Posterior vena cava (tissue), 2 donors: ENCODE measurements at regions not wholly inside any gene's neighbourhood (a gene's known extent, or its start where the extent isn't known, plus 50 kb on each side); places are given as distances from the start of the nearest gene placed in this dataset.

Experiments used
- DNase-seq: peaks from one replicate; pipeline ENCODE4 v3.0.0-alpha.2; 2020; ENCODE audit warnings: low spot score
- intact Hi-C, 2 donors: fragments of 100-400 bp; cut with DNase I; formaldehyde crosslinking; loops; one replicate each; pipeline versions ENCODE4 v1.14.1 to v1.14.2; 2022 to 2023
- donor health status: DM: yes; HTN: yes; CAD: no.
- donor health status: DM: yes; HTN: yes; CAD: no.

DNA sequence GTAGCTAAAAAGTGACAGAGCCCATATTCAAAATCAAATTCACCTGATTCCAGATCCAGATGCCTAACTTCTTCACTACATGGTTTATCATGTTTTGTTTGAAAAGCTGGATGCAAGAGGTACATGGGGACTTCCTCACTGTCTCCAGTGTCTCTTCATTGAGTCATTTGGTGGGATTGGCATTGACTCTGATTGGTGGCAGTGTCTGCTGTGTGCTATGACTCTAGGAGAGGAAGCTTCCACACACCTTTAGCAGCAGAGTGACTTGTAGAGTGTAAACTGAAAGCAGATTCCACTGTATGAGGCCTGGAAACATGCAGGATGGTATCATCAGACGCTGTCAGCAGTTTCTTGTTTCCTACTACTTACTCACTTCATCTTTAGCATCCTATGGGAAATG lies 250.9 kb upstream of the SEMA6A start:
- DNase-seq, result no peak
- intact Hi-C loops, result no loop called here

DNA sequence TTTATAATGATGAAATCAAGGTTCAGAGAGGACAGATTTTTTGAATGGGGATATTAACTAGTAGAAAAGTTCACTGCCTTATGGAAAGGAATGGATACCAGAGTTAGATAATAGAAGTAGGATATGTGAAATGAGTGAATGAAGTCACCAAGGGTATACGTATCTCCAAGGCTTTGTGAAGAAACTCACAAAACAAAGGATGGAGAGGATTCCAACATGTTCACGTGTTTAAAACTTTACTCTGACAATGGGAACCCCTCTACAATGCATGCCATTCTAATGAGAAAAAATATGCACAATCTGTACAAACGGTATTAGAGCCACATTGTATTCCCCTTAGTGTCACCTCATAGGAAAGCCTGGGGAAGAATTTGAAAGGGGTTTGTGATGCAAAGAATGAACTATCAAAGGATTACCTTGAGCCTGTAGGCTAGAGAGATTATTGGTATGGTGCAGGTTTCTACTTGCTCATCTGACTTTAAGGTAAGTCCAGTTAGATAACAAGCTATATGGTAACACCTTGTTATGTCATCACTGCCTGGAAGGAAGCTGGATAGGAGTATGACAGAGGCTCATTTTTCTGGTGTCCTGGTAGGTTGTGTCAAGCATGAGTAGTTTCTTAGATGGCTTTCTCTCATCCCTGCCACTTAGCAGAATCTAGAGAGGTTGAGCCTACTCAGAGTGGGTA lies 250.3 kb upstream of the SEMA6A start:
- DNase-seq, result no peak
- intact Hi-C loops, result no loop called here

DNA sequence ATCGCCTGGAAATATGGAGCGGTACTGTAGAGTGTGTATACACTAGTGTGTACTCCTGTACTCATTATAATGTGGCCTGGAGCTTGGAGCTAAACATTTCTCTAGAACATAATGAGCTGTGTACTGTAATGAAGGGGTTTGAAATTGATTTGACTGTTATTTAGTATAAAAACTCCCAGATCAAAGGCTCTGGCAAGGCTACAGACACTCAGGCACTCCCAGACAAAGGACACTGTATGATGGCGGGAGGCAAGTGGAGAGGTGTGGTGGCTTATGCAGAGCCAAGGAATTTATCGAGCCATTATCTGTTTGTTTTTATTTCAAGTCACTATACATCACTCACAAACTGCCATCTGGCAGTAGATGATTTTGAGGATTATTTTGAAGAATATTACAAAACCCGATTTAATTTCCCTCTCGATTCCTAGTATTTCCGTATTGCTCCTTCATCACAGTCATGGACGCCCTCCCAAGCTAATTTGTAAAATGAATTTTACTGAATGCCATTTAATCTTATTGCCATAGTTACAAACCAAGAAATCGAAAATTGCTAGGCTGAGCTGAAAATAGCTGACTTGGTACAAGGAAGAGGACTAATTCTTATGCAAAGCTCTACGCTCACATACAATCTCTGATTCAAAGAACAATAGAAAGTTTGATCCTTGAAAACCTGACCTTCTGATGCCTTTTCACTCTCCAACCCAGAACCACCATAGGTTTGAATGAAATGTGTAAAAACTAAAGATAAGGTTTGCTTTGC lies 240.2 kb upstream of the SEMA6A start:
- intact Hi-C loops, result no loop called here
- no peak for DNase-seq

DNA sequence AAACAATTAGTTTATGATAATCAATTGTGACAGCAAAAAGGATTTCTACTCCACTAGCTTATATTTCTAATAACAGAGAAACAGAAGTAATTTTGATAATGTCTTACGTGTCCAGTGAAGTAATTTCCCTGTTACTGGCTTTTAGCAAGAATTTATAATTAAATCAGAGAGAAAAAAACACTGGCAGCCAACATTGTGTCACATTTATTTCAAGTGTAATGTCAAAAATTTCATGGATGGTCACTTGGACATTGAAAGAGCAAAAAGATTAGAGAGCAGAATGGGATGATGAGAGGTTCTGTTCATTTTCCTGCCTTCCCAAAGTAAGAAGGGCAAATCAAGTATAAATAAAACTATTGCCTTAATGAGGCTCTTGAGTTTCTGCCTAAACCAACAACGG lies 239.3 kb upstream of the SEMA6A start:
- no peak for DNase-seq
- intact Hi-C loops, result no loop called here

DNA sequence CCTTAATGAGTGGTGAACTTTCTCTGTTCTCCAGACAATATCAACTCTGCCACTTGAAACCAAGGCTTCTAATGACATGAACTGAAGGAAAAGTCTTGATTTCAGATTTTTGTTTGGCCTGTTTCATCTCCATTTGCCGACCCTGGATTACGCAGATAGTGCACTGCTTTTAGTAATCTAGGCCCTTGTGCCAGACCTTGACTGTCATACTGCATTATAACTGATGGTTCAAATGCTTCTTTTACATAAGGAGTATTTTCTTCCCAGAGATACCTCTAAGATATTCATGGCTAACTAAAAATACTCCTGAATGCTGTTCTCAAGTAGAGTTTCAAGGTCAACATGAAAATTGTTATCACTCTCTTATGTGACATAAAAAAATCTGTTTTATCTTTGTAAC lies 238.7 kb upstream of the SEMA6A start:
- DNase-seq, result no peak
- intact Hi-C loops, result no loop called here

DNA sequence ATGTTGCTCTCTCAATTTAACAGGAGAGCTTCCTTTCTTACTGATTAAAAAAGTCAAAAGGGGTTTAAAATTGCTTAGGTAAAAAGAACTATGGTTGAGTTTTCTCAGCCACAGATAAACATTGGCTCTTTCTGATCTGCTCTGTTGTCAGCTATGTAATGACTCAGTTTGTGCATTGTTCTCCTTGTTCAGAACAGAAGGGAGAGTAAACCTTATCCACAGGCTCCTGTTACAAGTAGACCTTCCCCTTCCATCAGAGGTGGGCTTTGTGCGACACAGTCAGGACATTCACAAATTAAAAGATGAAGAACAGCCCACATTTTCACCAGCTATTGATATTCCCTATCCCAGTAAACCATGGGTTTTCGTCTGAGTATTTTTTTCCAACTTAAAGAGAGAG lies 236.3 kb upstream of the SEMA6A start:
- intact Hi-C loops, result no loop called here
- DNase-seq, result no peak

DNA sequence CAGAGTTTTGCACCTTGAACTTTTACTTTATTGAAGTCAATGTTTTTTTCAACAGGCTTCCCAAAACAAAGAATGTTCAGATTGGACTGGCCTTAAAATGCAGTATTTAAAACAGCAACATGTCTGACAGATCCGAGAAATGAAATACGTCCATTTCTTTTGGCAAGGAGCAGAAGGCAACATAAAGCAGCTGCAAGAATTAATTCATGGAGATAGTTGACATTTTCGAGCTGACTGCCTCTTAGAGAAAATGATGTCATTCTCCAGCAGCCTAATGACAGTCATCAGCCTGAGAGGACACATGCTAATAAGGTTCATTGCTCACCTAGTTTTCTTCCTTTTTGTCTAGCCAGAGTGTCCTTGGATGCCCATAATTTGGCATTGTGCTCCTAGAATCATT lies 232.2 kb upstream of the SEMA6A start:
- DNase-seq, result no peak
- intact Hi-C loops, result no loop called here

DNA sequence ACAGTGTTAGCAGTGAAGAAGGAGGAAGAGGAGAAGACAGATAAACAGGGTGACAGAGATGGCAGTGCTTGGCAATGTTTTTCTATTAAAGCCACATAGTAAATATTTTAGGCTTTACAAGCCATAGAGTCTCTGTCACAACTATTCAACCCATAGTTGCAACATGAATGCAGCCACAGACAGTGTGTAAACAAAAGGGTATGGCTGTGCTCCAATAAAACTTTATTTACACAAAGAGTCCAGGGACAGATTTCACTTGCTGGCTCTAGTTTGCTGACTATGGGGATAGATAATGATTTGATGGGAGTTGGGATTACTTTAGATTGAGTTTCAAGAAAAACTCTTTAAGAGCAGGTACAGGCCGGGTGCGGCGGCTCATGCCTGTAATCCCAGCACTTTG lies 224.8 kb upstream of the SEMA6A start:
- intact Hi-C loops, result loop anchor here in 1 of 2 donors (5.0 kb wide), 1 partner anchor 387 kb away; no protein-coding TSS in a partner anchor
- DNase-seq, result no peak

DNA sequence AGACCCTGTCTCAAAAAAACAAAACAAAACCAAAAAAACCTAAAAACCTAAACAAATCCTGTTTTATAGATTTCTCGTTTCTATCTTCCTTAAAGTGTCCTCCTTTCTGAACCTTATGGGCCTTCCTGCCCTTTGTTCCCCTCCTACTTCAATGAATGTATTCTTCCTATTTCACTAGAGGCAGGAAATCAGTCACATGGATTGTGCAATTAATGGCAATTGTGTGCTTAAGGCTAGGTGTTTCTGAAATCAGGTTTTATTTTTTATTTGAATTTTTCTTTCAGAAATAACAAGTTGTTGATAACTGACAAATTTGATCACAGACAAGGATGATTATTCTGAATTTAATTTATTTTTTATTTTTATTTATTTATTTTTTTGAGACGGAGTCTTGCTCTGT lies 220.6 kb upstream of the SEMA6A start:
- DNase-seq, result no peak
- intact Hi-C loops, result loop anchor here in 1 of 2 donors (5.0 kb wide), 1 partner anchor 383 kb away; no protein-coding TSS in a partner anchor

DNA sequence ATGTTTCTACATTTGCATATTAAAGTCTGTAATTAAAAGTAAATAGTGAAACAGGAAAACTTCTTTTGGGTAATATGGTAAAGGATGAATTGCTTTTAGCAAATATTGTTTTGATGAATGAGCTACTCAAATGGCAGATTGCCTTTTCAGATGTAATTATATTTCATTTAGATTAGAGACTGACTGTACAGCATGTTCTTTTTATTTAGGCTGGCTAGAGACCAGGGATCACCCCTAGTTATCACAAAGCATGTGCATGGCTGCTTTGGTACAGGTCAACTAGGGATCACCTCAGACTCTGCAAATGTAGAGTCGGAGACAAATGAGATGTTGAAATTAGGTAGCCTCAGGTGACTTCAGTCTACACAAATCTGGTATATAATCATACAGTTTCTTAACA lies 214.9 kb upstream of the SEMA6A start:
- DNase-seq, result no peak
- intact Hi-C loops, result loop anchor here in 1 of 2 donors (5.0 kb wide), 1 partner anchor 48 kb away; no protein-coding TSS in a partner anchor

DNA sequence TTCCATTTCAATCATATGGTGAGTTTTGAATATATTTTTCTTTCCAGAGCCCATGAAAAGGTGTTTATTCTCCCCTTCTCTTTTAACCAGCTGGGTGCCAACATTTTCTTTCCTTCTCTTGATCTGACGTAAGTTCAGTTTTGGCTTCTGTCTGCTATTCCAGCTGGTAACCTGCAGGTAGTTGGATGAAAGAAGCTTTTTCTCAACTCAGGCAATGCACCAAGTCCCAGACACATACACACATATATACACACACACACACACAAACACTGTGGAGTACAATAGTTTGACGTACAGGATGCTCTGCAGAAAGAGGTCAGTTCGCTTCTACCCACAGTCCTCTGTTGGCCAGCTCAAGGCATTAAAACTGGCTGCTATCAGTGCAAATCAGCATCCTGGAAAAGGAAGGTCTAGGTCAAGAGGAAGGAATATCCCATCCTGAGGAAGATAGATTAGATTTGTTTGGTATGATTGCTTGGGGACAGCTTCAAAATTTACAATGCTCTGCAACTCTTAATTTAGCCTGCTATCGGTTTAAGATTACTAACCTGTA lies 214.3 kb upstream of the SEMA6A start:
- intact Hi-C loops, result loop anchor here in 1 of 2 donors (5.0 kb wide), 1 partner anchor 48 kb away; no protein-coding TSS in a partner anchor
- DNase-seq, result no peak

DNA sequence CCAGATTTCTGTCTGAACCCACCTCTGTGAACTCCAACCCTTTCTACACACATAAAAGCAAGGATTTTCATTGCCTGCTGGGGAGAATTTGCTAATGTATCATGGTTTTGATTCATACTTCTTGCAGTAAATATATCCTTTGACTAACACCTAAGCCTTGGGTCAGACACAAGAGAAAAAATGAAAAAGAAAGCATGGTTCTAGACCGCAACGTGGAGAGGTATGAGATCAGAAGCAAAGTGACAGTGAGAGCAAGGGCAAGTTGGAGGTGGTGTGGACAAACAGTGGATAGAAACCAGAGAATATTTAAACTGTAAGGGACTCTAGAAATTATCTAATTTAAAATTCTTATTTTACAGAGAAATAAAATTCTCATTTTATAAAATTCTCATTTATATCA lies 212.9 kb upstream of the SEMA6A start:
- intact Hi-C loops, result loop anchor here in 1 of 2 donors (5.0 kb wide), 1 partner anchor 50 kb away; no protein-coding TSS in a partner anchor
- no peak for DNase-seq

DNA sequence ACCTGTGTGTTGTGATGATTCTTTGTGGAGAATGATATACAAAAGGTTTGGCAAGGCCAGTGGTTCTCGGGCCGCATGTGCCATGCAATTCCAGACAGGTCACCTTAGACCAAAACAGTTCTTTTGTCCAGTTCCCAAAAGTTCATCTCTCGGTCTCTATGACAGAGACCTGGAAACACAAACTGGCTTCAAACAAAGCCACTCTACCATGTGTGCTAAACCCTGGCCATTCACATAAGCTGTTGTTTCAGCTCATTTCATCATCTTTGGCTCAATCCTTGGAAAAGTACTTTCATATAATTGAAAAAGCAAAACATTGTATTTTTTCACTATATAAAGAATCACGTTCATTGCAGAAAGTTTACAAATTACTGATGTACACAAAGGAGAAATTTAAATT lies 210.5 kb upstream of the SEMA6A start:
- intact Hi-C loops, result loop anchor here in 1 of 2 donors (5.0 kb wide), 1 partner anchor 52 kb away; no protein-coding TSS in a partner anchor
- DNase-seq, result no peak

DNA sequence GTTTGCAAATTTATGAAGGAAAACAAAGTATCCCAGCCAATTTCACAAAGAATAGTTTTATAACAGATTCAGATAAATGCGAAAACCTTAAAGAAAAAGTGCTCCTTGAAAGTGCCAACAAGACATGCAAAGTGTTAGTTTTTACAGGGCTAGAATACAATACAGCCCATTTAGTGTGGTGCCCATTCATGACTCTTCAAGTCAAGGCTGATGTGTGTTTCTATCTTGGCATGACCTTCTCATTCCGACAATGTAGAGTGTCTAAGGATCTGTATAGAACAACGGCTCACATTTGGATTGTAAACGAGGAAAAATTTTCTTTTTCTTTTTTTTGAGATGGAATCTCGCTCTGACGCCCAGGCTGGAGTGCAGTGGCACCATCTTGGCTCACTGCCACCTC lies 205.2 kb upstream of the SEMA6A start:
- no peak for DNase-seq
- intact Hi-C loops, result loop anchor here in 1 of 2 donors (5.0 kb wide), 1 partner anchor 842 kb away; no protein-coding TSS in a partner anchor

DNA sequence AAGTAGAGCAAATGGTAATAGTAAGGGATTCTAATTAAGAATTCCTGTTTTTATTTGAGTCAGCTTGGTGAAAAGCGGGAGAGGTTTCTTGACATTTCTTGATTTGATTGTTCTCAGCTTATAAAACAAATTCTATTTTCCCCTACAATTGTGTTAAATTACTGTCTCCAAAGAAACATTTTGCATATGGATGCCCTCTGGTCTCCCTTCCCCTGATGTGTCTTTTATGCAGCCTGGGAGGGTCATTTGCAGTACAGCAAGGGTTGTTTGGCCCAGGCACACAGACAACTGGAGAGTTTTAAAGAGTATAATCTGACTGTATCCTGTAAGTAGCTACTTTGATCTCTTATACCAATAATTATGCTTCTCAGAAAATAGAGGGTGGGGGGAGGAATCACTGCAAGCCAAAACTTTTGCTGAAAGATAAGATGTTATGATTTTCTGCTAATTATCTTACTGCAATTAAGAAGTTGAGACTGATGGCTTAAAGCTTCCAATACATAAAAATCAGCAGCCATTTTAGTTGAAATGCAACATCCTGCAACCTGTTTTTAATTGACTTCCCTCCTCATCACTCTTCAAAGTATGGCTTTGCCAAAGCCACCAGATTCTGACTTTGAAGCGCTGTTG lies 204.1 kb upstream of the SEMA6A start:
- intact Hi-C loops, result loop anchor here in 1 of 2 donors (5.0 kb wide), 1 partner anchor 844 kb away; no protein-coding TSS in a partner anchor

DNA sequence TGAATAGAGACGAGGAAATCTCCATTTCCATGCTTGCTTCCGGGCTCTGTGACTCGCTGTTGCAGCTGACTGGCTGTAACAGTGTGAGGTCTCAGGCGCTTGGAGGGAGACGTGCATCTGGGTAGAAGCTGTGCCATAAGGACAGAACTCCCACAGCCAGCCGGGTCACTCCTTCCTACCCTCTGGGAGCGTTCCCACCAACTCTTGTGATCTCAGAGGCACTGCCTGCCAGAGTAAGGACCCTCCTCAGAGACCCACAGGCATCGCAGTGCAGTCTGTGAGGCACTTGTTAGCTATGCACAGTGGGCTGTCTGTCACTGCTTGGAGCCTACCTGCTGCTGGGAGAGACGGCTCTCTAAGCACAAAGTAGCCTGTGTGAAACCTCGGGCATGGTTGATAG lies 203.4 kb upstream of the SEMA6A start:
- intact Hi-C loops, result loop anchor here in 1 of 2 donors (5.0 kb wide), 1 partner anchor 844 kb away; no protein-coding TSS in a partner anchor

More for the DNA sequence above, 204.1 kb upstream of the SEMA6A start:
- no peak for DNase-seq

DNA sequence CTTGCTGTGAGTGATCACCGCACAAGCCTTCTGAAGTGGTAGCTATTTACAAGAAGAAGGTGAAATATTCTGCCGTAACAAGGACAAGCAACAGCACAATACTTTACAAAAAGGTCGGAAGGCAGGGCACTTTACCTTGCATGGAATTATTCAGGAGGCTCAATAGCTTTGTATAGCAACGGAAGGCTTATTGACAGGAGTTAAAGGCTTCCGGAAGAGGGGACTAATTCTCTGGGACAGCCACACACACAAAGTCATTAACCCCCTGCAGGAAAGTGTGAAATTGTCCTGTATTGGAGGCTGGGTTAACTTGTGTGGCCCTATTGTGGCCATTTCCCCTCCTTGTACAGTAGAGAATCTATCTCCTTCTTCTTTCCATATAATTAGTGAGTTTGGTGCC lies 199.3 kb upstream of the SEMA6A start:
- intact Hi-C loops, result no loop called here
- no peak for DNase-seq

More for the DNA sequence above, 203.4 kb upstream of the SEMA6A start:
- DNase-seq, result no peak

DNA sequence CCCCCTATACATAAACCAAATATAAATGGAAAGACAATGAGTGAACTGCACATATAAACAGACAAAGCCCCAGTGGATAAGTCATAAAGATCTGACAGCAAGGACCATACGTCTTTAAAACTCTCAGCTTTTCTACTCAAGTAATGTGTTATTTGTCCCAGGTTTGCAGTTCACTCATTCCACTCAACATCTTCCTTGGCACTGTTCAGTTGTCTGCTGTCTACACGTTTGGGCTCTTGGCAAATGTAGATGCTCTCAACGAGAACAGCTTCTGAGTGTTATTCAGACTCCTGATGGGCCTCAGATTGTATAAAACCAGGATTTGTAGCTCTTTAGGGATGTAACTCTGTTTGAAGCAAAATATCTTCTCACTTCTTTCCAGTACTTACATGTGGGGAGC lies 198.2 kb upstream of the SEMA6A start:
- DNase-seq, result no peak
- intact Hi-C loops, result no loop called here

DNA sequence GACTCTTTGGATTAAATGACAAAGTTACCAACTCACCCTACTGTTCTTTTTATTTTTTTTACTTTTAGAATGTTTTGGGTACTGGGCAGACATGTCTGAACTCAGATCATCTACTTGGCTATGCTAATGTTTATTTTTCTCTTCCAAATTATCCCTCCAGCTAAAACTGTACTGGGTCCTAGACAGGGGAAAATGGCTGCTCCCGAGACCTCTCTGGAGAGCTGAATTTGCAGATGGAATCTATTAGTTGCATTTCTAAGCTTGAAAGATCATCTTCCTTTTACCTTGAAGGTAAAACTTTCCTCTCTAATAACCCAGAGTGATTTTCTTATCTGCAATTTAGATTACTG lies 197.5 kb upstream of the SEMA6A start:
- intact Hi-C loops, result no loop called here
- DNase-seq, result no peak
